ENCODE measurements at regions not wholly inside any gene's neighbourhood (a gene's known extent, or its start where the extent isn't known, plus 50 kb on each side); places are given as distances from the start of the nearest gene placed in this dataset.

DNA sequence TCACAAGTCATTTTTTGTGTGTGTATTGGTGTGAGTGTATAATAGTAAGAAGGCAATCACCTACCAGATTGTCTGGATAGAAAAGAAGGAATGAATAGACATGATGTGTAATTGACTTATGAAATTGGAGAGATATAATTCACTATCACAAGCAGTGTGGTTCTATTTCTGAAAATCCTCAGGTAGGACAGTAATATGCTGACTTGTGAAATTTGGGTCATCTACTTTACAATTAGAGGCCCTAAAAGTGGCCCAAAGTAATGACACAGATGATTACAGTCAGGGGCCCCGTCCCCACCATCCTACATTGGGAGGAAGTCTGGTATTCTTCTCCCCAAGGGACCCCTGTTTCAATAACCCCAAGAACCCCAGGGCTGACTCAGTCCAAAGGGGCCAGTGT, 73.6 kb upstream of the SELENOK start:
- H3K27ac ChIP-seq = no peak overlapping the region
- TF ChIP-seq POLR2AphosphoS5 (IDR thresholded peaks at IDR 0.05) = no peak
- TF ChIP-seq, protein P1, sequence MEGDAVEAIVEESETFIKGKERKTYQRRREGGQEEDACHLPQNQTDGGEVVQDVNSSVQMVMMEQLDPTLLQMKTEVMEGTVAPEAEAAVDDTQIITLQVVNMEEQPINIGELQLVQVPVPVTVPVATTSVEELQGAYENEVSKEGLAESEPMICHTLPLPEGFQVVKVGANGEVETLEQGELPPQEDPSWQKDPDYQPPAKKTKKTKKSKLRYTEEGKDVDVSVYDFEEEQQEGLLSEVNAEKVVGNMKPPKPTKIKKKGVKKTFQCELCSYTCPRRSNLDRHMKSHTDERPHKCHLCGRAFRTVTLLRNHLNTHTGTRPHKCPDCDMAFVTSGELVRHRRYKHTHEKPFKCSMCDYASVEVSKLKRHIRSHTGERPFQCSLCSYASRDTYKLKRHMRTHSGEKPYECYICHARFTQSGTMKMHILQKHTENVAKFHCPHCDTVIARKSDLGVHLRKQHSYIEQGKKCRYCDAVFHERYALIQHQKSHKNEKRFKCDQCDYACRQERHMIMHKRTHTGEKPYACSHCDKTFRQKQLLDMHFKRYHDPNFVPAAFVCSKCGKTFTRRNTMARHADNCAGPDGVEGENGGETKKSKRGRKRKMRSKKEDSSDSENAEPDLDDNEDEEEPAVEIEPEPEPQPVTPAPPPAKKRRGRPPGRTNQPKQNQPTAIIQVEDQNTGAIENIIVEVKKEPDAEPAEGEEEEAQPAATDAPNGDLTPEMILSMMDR (IDR thresholded peaks at IDR 0.05) = no peak
- no peak for TF ChIP-seq EP300 (IDR thresholded peaks at IDR 0.05)
- TF ChIP-seq POLR2A (IDR thresholded peaks at IDR 0.05) = no peak
- no peaks in the 10 kb centered on the region for H3K36me3 ChIP-seq
- no peaks in the 10 kb centered on the region for H3K4me1 ChIP-seq
- no peak for DNase-seq
- intact Hi-C loops (cut with DNase I; ENCODE audit: low total_unique reads) = no loop called here
- no peak overlapping the region for H3K4me3 ChIP-seq
- no peaks in the 10 kb centered on the region for H3K27me3 ChIP-seq
- 60 to 86% (median 73%) methylated on average over 1 of the region's 1 CpG for WGBS, 5 donors
- H3K9me3 ChIP-seq = peaks cover 0 to 21% (median 14%) of the 10 kb centered on the region in 4 donors

- Histone ChIP-seq H3K27ac (no peak overlapping the region), H3K4me1 (no peaks in the 10 kb centered on the region), H3K4me3 (no peak overlapping the region), H3K9me3 (peaks cover 0 to 8% (median 4%) of the 10 kb centered on the region in 4 donors), H3K36me3 (no peaks in the 10 kb centered on the region), H3K27me3 (no peaks in the 10 kb centered on the region)
- intact Hi-C loops (cut with DNase I; ENCODE audit: low total_unique reads) = no loop called here
- 91 to 96% (median 93%) methylated on average over 10 of the region's 10 CpGs for WGBS, 5 donors
- DNase-seq = no peak
- TF ChIP-seq EP300 (IDR thresholded peaks at IDR 0.05) = no peak
- TF ChIP-seq, protein P1 (IDR thresholded peaks at IDR 0.05) = no peak
- no peak for TF ChIP-seq POLR2A (IDR thresholded peaks at IDR 0.05)
- no peak for TF ChIP-seq POLR2AphosphoS5 (IDR thresholded peaks at IDR 0.05)
Observed at GRCh38 chr3:53957831-53958230, 66.2 kb upstream of the SELENOK start.

DNA sequence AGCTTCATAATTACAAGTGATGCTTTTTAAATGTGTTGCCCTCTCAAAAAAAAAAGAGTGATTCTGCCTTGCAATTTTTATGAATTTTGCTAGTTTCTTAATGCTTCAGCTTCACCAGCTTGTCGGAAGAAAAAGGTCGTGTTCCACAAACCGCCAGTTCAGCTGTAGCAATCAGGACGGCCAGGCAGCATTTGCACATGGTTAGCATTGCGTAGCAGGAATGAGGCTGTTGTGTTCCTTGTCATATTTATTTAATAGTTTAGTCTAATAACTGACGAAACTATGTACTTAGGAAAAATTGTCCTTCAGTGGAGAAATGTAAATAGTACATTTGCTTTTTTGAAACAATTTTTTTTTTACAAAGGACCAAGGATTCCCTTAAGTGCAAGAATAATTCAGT, 64.9 kb upstream of the SELENOK start:
- peak in 1 of 2 donors; percentile 6 for DNase-seq
- no peak overlapping the region for H3K27ac ChIP-seq
- no peaks in the 10 kb centered on the region for H3K27me3 ChIP-seq
- peaks cover 0 to 7% (median 4%) of the 10 kb centered on the region in 4 donors for H3K9me3 ChIP-seq
- no peaks in the 10 kb centered on the region for H3K4me1 ChIP-seq
- no peaks in the 10 kb centered on the region for H3K36me3 ChIP-seq
- no peak overlapping the region for H3K4me3 ChIP-seq
- TF ChIP-seq POLR2AphosphoS5 (IDR thresholded peaks at IDR 0.05) (no peak), EP300 (IDR thresholded peaks at IDR 0.05) (no peak), POLR2A (IDR thresholded peaks at IDR 0.05) (no peak)
- TF ChIP-seq, protein P1 (IDR thresholded peaks at IDR 0.05) = no peak
- intact Hi-C loops (cut with DNase I; ENCODE audit: low total_unique reads) = no loop called here
- 67 to 75% (median 70%) methylated on average over 6 of the region's 6 CpGs for WGBS, 5 donors

- H3K27me3 ChIP-seq = no peaks in the 10 kb centered on the region
- no peak for DNase-seq
- H3K9me3 ChIP-seq = peaks cover 0 to 33% (median 28%) of the 10 kb centered on the region in 4 donors
- TF ChIP-seq, protein P1 (IDR thresholded peaks at IDR 0.05) = no peak
- TF ChIP-seq EP300 (IDR thresholded peaks at IDR 0.05) (no peak), POLR2A (IDR thresholded peaks at IDR 0.05) (no peak), POLR2AphosphoS5 (IDR thresholded peaks at IDR 0.05) (no peak)
- 50 to 55% (median 52%) methylated on average over 2 of the region's 2 CpGs for WGBS, 5 donors
- H3K36me3 ChIP-seq = no peaks in the 10 kb centered on the region
- no peaks in the 10 kb centered on the region for H3K4me1 ChIP-seq
- intact Hi-C loops (cut with DNase I; ENCODE audit: low total_unique reads) = loop anchor here (10.0 kb wide), 1 partner anchor 425 kb away; no protein-coding TSS in a partner anchor
- no peak overlapping the region for H3K27ac ChIP-seq
- H3K4me3 ChIP-seq = no peak overlapping the region
Observed at GRCh38 chr3:53949541-53949940, 57.9 kb upstream of the SELENOK start.
